B cell (primary cell): ENCODE measurements at regions not wholly inside any gene's neighbourhood (a gene's known extent, or its start where the extent isn't known, plus 50 kb on each side); places are given as distances from the start of the nearest gene placed in this dataset.

Experiments
- CTCF ChIP-seq: fragments of 200-600 bp; IDR thresholded peaks from one replicate; pipeline ENCODE4 v1.8.0; 2022; ENCODE audit warnings: antibody characterized with exemption, mild to moderate bottlenecking
- EZH2 ChIP-seq: IDR thresholded peaks from 2 replicates; pipeline ENCODE4 v1.6.1; 2012; ENCODE audit warnings: borderline replicate concordance, low read depth, mild to moderate bottlenecking, moderate library complexity, low read length; ENCODE audit not compliant: insufficient read depth, poor library complexity, severe bottlenecking

GRCh38 chr5:25405850-25406249 lies 761.1 kb upstream of the CDH10 start:
- no peak for TF ChIP-seq CTCF
- no peak for TF ChIP-seq EZH2
